GM19238 (cell line): ENCODE measurements at regions not wholly inside any gene's neighbourhood (a gene's known extent, or its start where the extent isn't known, plus 50 kb on each side); places are given as distances from the start of the nearest gene placed in this dataset.

ENCODE experiments used
- DNase-seq: peaks from one replicate; pipeline ENCODE4 v3.0.0; 2011; ENCODE audit warnings: low spot score; ENCODE audit not compliant: insufficient read length

GRCh38 chr2:221361633-221362032 lies 210.5 kb downstream of the EPHA4 start:
- no peak for DNase-seq

GRCh38 chr2:221364672-221365071 lies 207.4 kb downstream of the EPHA4 start:
- no peak for DNase-seq
